ENCODE measurements at regions not wholly inside any gene's neighbourhood (a gene's known extent, or its start where the extent isn't known, plus 50 kb on each side); places are given as distances from the start of the nearest gene placed in this dataset.

- Histone ChIP-seq H4K91ac (ENCODE audit: low read depth, low read length, poor library complexity) (no peak overlapping the region), H3K36me3 (replicated peaks in 1 of 2; ENCODE audit: control insufficient read depth in 2 of 2, insufficient read depth in 2 of 2, low read length in 2 of 2) (no peaks in the 10 kb centered on the region), H2BK12ac (ENCODE audit: low read length) (no peak overlapping the region), H2AFZ (ENCODE audit: low read length) (no peak overlapping the region), H4K8ac (ENCODE audit: low read depth, low read length) (no peak overlapping the region), H3K9ac (ENCODE audit: low read depth, low read length, poor library complexity) (no peak overlapping the region), H3K27ac (replicated peaks; ENCODE audit: low read length) (no peak overlapping the region), H3K4me1 (ENCODE audit: control insufficient read depth in 2 of 2, insufficient read depth in 1 of 2, low read depth in 1 of 2, low read length in 2 of 2) (no peaks in the 10 kb centered on the region), H2BK15ac (ENCODE audit: low read length) (no peak overlapping the region), H3K9me3 (replicated peaks in 1 of 2; ENCODE audit: control insufficient read depth in 2 of 2, insufficient read depth in 1 of 2, low read depth in 1 of 2, low read length in 2 of 2) (peaks cover 0 to 2% of the 10 kb centered on the region in 2 donors), H3K27me3 (ENCODE audit: control insufficient read depth in 3 of 3, insufficient read depth in 3 of 3, low read depth in 1 of 3, low read length in 3 of 3) (no peaks in the 10 kb centered on the region), H2AK5ac (ENCODE audit: low read depth, low read length) (no peak overlapping the region), H3K18ac (ENCODE audit: low read length) (no peak overlapping the region), H3K79me1 (ENCODE audit: low read depth, low read length) (no peaks in the 10 kb centered on the region), H3K14ac (ENCODE audit: low read length) (no peak overlapping the region), H3K4me2 (ENCODE audit: insufficient read depth, low read length, poor library complexity, severe bottlenecking) (no peak overlapping the region), H3K4ac (ENCODE audit: low read length) (no peak overlapping the region), H2BK120ac (ENCODE audit: low read depth, low read length) (no peak overlapping the region), H3K4me3 (ENCODE audit: low read length in 2 of 2) (no peak overlapping the region), H3K23ac (ENCODE audit: low read depth, low read length, poor library complexity) (no peak overlapping the region), H2BK5ac (ENCODE audit: low read length) (no peak overlapping the region)
- DNase-seq (ENCODE audit: low spot score) = no peak
- WGBS, 2 donors (ENCODE audit: extremely low coverage in 2 of 2, insufficient read length in 2 of 2, insufficient replicate concordance in 1 of 2) = no CpG with 5 or more reads among the region's 3 CpGs
Measured at GRCh38 chr14:62209287-62209899, 447.2 kb downstream of the SNAPC1 start.

GRCh38 chr14:62213516-62213915 lies 451.3 kb downstream of the SNAPC1 start:
- no peaks in the 10 kb centered on the region for H3K4me1 ChIP-seq (ENCODE audit: control insufficient read depth in 2 of 2, insufficient read depth in 1 of 2, low read depth in 1 of 2, low read length in 2 of 2)
- H3K23ac ChIP-seq (ENCODE audit: low read depth, low read length, poor library complexity) = no peak overlapping the region
- no peak overlapping the region for H3K4me2 ChIP-seq (ENCODE audit: insufficient read depth, low read length, poor library complexity, severe bottlenecking)
- H3K79me1 ChIP-seq (ENCODE audit: low read depth, low read length) = no peaks in the 10 kb centered on the region
- no peak overlapping the region for H2BK120ac ChIP-seq (ENCODE audit: low read depth, low read length)
- H4K8ac ChIP-seq (ENCODE audit: low read depth, low read length) = no peak overlapping the region
- H3K18ac ChIP-seq (ENCODE audit: low read length) = no peak overlapping the region
- no peak overlapping the region for H3K14ac ChIP-seq (ENCODE audit: low read length)
- no peak overlapping the region for H2AK5ac ChIP-seq (ENCODE audit: low read depth, low read length)
- WGBS, 2 donors (ENCODE audit: extremely low coverage in 2 of 2, insufficient read length in 2 of 2, insufficient replicate concordance in 1 of 2) = no CpG with 5 or more reads among the region's 3 CpGs
- no peak overlapping the region for H3K27ac ChIP-seq (replicated peaks; ENCODE audit: low read length)
- no peak overlapping the region for H2BK5ac ChIP-seq (ENCODE audit: low read length)
- DNase-seq (ENCODE audit: low spot score) = no peak
- H3K27me3 ChIP-seq (ENCODE audit: control insufficient read depth in 3 of 3, insufficient read depth in 3 of 3, low read depth in 1 of 3, low read length in 3 of 3) = no peaks in the 10 kb centered on the region
- H3K9me3 ChIP-seq (replicated peaks in 1 of 2; ENCODE audit: control insufficient read depth in 2 of 2, insufficient read depth in 1 of 2, low read depth in 1 of 2, low read length in 2 of 2) = no peaks in the 10 kb centered on the region
- H3K9ac ChIP-seq (ENCODE audit: low read depth, low read length, poor library complexity) = no peak overlapping the region
- H3K4me3 ChIP-seq (ENCODE audit: low read length in 2 of 2) = no peak overlapping the region
- no peak overlapping the region for H3K4ac ChIP-seq (ENCODE audit: low read length)
- no peaks in the 10 kb centered on the region for H3K36me3 ChIP-seq (replicated peaks in 1 of 2; ENCODE audit: control insufficient read depth in 2 of 2, insufficient read depth in 2 of 2, low read length in 2 of 2)
- no peak overlapping the region for H2BK12ac ChIP-seq (ENCODE audit: low read length)
- H4K91ac ChIP-seq (ENCODE audit: low read depth, low read length, poor library complexity) = no peak overlapping the region
- H2BK15ac ChIP-seq (ENCODE audit: low read length) = no peak overlapping the region
- H2AFZ ChIP-seq (ENCODE audit: low read length) = no peak overlapping the region

- H3K79me1 ChIP-seq (ENCODE audit: low read depth, low read length) = no peaks in the 10 kb centered on the region
- H3K9ac ChIP-seq (ENCODE audit: low read depth, low read length, poor library complexity) = no peak overlapping the region
- no peak overlapping the region for H3K4me2 ChIP-seq (ENCODE audit: insufficient read depth, low read length, poor library complexity, severe bottlenecking)
- H3K4me1 ChIP-seq (ENCODE audit: control insufficient read depth in 2 of 2, insufficient read depth in 1 of 2, low read depth in 1 of 2, low read length in 2 of 2) = no peaks in the 10 kb centered on the region
- no peak overlapping the region for H2AFZ ChIP-seq (ENCODE audit: low read length)
- H2BK5ac ChIP-seq (ENCODE audit: low read length) = no peak overlapping the region
- whole genome bisulfite sequencing, 2 donors (ENCODE audit: extremely low coverage in 2 of 2, insufficient read length in 2 of 2, insufficient replicate concordance in 1 of 2) = no CpG with 5 or more reads among the region's 4 CpGs
- H2BK12ac ChIP-seq (ENCODE audit: low read length) = no peak overlapping the region
- H3K27me3 ChIP-seq (ENCODE audit: control insufficient read depth in 3 of 3, insufficient read depth in 3 of 3, low read depth in 1 of 3, low read length in 3 of 3) = no peaks in the 10 kb centered on the region
- no peak overlapping the region for H2BK120ac ChIP-seq (ENCODE audit: low read depth, low read length)
- no peak for DNase-seq (ENCODE audit: low spot score)
- H3K14ac ChIP-seq (ENCODE audit: low read length) = no peak overlapping the region
- no peak overlapping the region for H3K27ac ChIP-seq (replicated peaks; ENCODE audit: low read length)
- no peaks in the 10 kb centered on the region for H3K9me3 ChIP-seq (replicated peaks in 1 of 2; ENCODE audit: control insufficient read depth in 2 of 2, insufficient read depth in 1 of 2, low read depth in 1 of 2, low read length in 2 of 2)
- H3K18ac ChIP-seq (ENCODE audit: low read length) = no peak overlapping the region
- no peak overlapping the region for H2AK5ac ChIP-seq (ENCODE audit: low read depth, low read length)
- H4K91ac ChIP-seq (ENCODE audit: low read depth, low read length, poor library complexity) = no peak overlapping the region
- no peak overlapping the region for H3K4ac ChIP-seq (ENCODE audit: low read length)
- H3K4me3 ChIP-seq (ENCODE audit: low read length in 2 of 2) = no peak overlapping the region
- no peak overlapping the region for H4K8ac ChIP-seq (ENCODE audit: low read depth, low read length)
- no peak overlapping the region for H3K23ac ChIP-seq (ENCODE audit: low read depth, low read length, poor library complexity)
- no peaks in the 10 kb centered on the region for H3K36me3 ChIP-seq (replicated peaks in 1 of 2; ENCODE audit: control insufficient read depth in 2 of 2, insufficient read depth in 2 of 2, low read length in 2 of 2)
- no peak overlapping the region for H2BK15ac ChIP-seq (ENCODE audit: low read length)
Measured at GRCh38 chr14:62216121-62216520, 453.9 kb downstream of the SNAPC1 start.

- no peak overlapping the region for H2BK5ac ChIP-seq (ENCODE audit: low read length)
- H3K4me3 ChIP-seq (ENCODE audit: low read length in 2 of 2) = no peak overlapping the region
- no peak overlapping the region for H4K91ac ChIP-seq (ENCODE audit: low read depth, low read length, poor library complexity)
- no peak overlapping the region for H2AFZ ChIP-seq (ENCODE audit: low read length)
- no peak overlapping the region for H3K4me2 ChIP-seq (ENCODE audit: insufficient read depth, low read length, poor library complexity, severe bottlenecking)
- no peak for DNase-seq (ENCODE audit: low spot score)
- no peaks in the 10 kb centered on the region for H3K27me3 ChIP-seq (ENCODE audit: control insufficient read depth in 3 of 3, insufficient read depth in 3 of 3, low read depth in 1 of 3, low read length in 3 of 3)
- no peak overlapping the region for H3K9ac ChIP-seq (ENCODE audit: low read depth, low read length, poor library complexity)
- no peaks in the 10 kb centered on the region for H3K36me3 ChIP-seq (replicated peaks in 1 of 2; ENCODE audit: control insufficient read depth in 2 of 2, insufficient read depth in 2 of 2, low read length in 2 of 2)
- no peak overlapping the region for H3K14ac ChIP-seq (ENCODE audit: low read length)
- H3K4ac ChIP-seq (ENCODE audit: low read length) = no peak overlapping the region
- H2AK5ac ChIP-seq (ENCODE audit: low read depth, low read length) = no peak overlapping the region
- no peak overlapping the region for H4K8ac ChIP-seq (ENCODE audit: low read depth, low read length)
- no peak overlapping the region for H3K27ac ChIP-seq (replicated peaks; ENCODE audit: low read length)
- no peak overlapping the region for H2BK15ac ChIP-seq (ENCODE audit: low read length)
- H3K18ac ChIP-seq (ENCODE audit: low read length) = no peak overlapping the region
- peaks cover 0 to 2% of the 10 kb centered on the region in 2 donors for H3K9me3 ChIP-seq (replicated peaks in 1 of 2; ENCODE audit: control insufficient read depth in 2 of 2, insufficient read depth in 1 of 2, low read depth in 1 of 2, low read length in 2 of 2)
- no CpG with 5 or more reads among the region's 3 CpGs for WGBS, 2 donors (ENCODE audit: extremely low coverage in 2 of 2, insufficient read length in 2 of 2, insufficient replicate concordance in 1 of 2)
- no peaks in the 10 kb centered on the region for H3K79me1 ChIP-seq (ENCODE audit: low read depth, low read length)
- no peaks in the 10 kb centered on the region for H3K4me1 ChIP-seq (ENCODE audit: control insufficient read depth in 2 of 2, insufficient read depth in 1 of 2, low read depth in 1 of 2, low read length in 2 of 2)
- no peak overlapping the region for H2BK120ac ChIP-seq (ENCODE audit: low read depth, low read length)
- no peak overlapping the region for H2BK12ac ChIP-seq (ENCODE audit: low read length)
- H3K23ac ChIP-seq (ENCODE audit: low read depth, low read length, poor library complexity) = no peak overlapping the region
Measured at GRCh38 chr14:62234849-62235248, 472.6 kb downstream of the SNAPC1 start.
